ENCODE measurements at regions not wholly inside any gene's neighbourhood (a gene's known extent, or its start where the extent isn't known, plus 50 kb on each side); places are given as distances from the start of the nearest gene placed in this dataset.

GRCh38 chr2:180472133-180472532 is 465.0 kb upstream of the CWC22 start:
- no peak overlapping the region for H3K4me3 ChIP-seq (replicated peaks in 1 of 2; ENCODE audit: low read depth in 2 of 2, low read length in 2 of 2)
- DNase-seq (ENCODE audit: low read depth in 2 of 2) = peak; percentile 2 to 50
- TF ChIP-seq CTCF (IDR thresholded peaks at IDR 0.05; ENCODE audit: low read depth, low read length) = no peak

- no peak for TF ChIP-seq CTCF (IDR thresholded peaks at IDR 0.05; ENCODE audit: low read depth, low read length)
- DNase-seq (ENCODE audit: low read depth in 2 of 2) = no peak
- no peak overlapping the region for H3K4me3 ChIP-seq (replicated peaks in 1 of 2; ENCODE audit: low read depth in 2 of 2, low read length in 2 of 2)
Observed at GRCh38 chr2:180463608-180464007, 456.5 kb upstream of the CWC22 start.

DNA sequence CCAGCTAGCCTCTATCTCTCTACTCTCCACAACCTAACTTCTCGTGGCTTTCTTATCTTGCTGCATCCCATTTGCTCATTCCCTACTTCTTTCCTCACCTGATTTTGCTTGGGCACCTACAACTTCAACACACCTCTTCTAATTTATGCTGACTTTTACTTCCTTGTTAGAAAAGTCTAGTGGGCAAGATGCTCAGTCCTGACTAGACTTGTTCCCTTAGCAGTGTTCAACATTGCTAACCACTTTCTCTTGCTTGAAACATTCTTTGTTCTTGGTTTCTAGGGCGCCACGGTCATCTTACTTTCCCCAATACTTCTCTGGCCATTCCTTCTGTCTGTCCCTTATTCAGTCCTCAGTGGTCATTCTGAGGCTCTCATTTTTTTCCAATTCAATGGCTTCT is 454.7 kb upstream of the CWC22 start:
- H3K4me3 ChIP-seq (replicated peaks in 1 of 2; ENCODE audit: low read depth in 2 of 2, low read length in 2 of 2) = no peak overlapping the region
- no peak for TF ChIP-seq CTCF (IDR thresholded peaks at IDR 0.05; ENCODE audit: low read depth, low read length)
- no peak for DNase-seq (ENCODE audit: low read depth in 2 of 2)

- TF ChIP-seq CTCF (IDR thresholded peaks at IDR 0.05; ENCODE audit: low read depth, low read length) = no peak
- DNase-seq (ENCODE audit: low read depth in 2 of 2) = no peak
Observed at GRCh38 chr2:180456801-180457200, 449.7 kb upstream of the CWC22 start.

DNA sequence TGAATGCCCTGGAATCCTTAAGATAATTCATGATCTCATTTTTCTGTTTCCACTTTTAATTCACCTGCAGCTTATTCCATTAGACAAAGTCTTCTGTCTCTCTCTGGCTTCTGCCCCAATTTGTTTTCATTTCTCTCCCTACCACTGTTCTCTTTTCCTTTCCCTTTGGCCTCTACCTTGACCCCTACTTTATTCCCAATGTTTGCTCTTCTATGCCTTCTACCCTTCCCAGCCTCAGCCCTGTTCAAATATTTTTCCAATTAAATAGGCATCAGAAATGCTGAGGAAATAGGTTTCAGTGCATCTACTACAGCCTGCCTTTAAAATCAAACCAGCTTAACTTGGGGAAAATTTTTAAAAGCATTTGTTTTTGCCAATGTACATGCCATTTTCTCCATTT is 443.7 kb upstream of the CWC22 start:
- no peak overlapping the region for H3K4me3 ChIP-seq (replicated peaks in 1 of 2; ENCODE audit: low read depth in 2 of 2, low read length in 2 of 2)
- no peak for DNase-seq (ENCODE audit: low read depth in 2 of 2)
- TF ChIP-seq CTCF (IDR thresholded peaks at IDR 0.05; ENCODE audit: low read depth, low read length) = no peak

More at GRCh38 chr2:180456801-180457200, 449.7 kb upstream of the CWC22 start:
- no peak overlapping the region for H3K4me3 ChIP-seq (replicated peaks in 1 of 2; ENCODE audit: low read depth in 2 of 2, low read length in 2 of 2)

- TF ChIP-seq CTCF (IDR thresholded peaks at IDR 0.05; ENCODE audit: low read depth, low read length) = no peak
- DNase-seq (ENCODE audit: low read depth in 2 of 2) = no peak
Observed at GRCh38 chr2:180449171-180449915, 442.2 kb upstream of the CWC22 start.

DNA sequence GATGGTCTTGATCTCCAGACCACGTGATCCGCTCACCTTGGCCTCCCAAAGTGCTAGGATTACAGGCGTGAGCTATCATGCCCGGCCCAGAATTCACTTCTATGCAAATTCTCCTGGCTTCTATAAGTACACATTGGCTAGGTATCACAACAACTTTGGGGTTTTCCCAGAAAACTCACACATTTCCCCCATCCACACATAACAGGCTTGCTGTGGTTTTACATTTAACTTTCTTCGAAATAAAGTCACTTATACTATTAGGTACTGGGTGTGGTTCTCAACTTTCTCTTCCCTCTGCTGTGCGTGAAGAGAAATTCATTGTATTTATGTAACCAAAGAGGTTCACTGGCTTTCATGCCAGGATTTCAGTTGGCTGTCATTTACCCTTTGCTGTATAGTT is 439.4 kb upstream of the CWC22 start:
- no peak for TF ChIP-seq CTCF (IDR thresholded peaks at IDR 0.05; ENCODE audit: low read depth, low read length)
- H3K4me3 ChIP-seq (replicated peaks in 1 of 2; ENCODE audit: low read depth in 2 of 2, low read length in 2 of 2) = no peak overlapping the region
- no peak for DNase-seq (ENCODE audit: low read depth in 2 of 2)

More at GRCh38 chr2:180449171-180449915, 442.2 kb upstream of the CWC22 start:
- no peak overlapping the region for H3K4me3 ChIP-seq (replicated peaks in 1 of 2; ENCODE audit: low read depth in 2 of 2, low read length in 2 of 2)

Measured in cardiac fibroblast (primary cell).